AG04450 (cell line): ENCODE measurements at regions not wholly inside any gene's neighbourhood (a gene's known extent, or its start where the extent isn't known, plus 50 kb on each side); places are given as distances from the start of the nearest gene placed in this dataset.

Experiments
- CTCF ChIA-PET: fragments of 300-600, 350-600 bp; formaldehyde crosslinking; extraction: SDS; loops from one replicate; lab custom pipeline; 2022; ENCODE audit warnings: antibody characterized with exemption, inconsistent platforms; lab: Charles Lee
- POLR2A ChIA-PET: fragments of 350-600 bp; formaldehyde crosslinking; extraction: SDS; loops from one replicate; lab custom pipeline; 2021; ENCODE audit warnings: antibody characterized with exemption, inconsistent platforms; lab: Yijun Ruan, JAX
- DNase-seq: peaks from one replicate; pipeline ENCODE4 v3.0.0-alpha.2; 2011; ENCODE audit warnings: low read depth, low spot score
- H3K27ac ChIP-seq: one replicate; pipeline ENCODE4 v1.5.1; 2012; ENCODE audit warnings: low read depth, low read length, control low read depth
- H3K27me3 ChIP-seq: one replicate; pipeline ENCODE4 v1.6.0; 2012; ENCODE audit warnings: low read length; ENCODE audit not compliant: control insufficient read depth, insufficient read depth
- H3K4me3 ChIP-seq: 2 replicates; pipeline ENCODE4 v1.5.1; 2011; ENCODE audit warnings: mild to moderate bottlenecking, low read depth, low read length, control low read depth
- H3K9me3 ChIP-seq: 2 replicates; pipeline ENCODE4 v1.5.1; 2012; ENCODE audit warnings: low read length; ENCODE audit not compliant: control insufficient read depth, insufficient read depth
- TF ChIP-seq, protein P1 (sequence below): IDR thresholded peaks from 2 replicates; pipeline ENCODE4 v1.5.1; 2011; ENCODE audit warnings: low read depth, low read length, control low read depth, inconsistent platforms

DNA sequence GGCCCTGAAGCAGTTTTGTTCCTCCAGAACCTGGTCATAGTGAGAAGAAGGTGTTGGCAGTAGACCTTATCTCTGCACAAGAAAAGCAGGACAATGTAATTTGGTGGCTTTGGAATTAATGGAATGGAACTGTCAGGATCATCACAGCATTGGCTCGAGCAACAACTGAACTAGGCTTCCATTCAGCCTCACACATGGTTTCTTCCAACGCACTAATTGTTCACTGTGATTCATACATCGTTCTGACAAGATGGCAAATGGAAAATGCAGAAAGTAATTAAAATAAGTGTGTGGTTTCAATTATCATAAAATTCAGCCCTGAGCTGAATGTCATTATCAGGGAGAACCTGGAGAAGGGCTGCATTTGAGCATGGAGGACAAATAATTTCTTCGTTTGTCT, 80.6 kb downstream of the MFSD1 start:
- H3K27me3 ChIP-seq = no peaks in the 10 kb centered on the region

DNA sequence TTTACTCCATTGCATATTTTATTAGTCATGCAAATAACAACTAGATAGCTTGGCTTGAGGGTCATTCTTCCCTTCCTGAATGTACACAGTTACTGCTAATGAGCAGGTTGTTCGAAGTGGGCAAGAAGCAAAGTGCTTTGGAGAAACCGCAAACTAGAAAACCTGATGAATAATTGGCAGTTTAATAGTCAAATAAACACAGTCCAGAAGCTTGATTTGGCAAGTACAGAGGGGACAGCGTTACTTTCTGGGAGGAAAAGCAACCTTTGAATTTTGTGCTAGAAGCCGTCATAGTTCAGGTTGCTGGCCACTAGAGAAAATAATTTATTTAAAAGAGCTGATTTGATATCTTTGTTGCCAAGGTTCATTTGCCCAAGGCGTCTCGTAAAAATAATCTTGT, 94.9 kb downstream of the MFSD1 start:
- CTCF ChIA-PET = interaction anchor here (1.2 kb wide), 1 partner anchor 363 kb away, joined by 3 read pairs; no protein-coding TSS in a partner anchor
- POLR2A ChIA-PET = no interaction called here
- DNase-seq = no peak

More for the DNA sequence above, 80.6 kb downstream of the MFSD1 start:
- ChIA-PET CTCF (no interaction called here), POLR2A (no interaction called here)
- H3K4me3 ChIP-seq = no peak overlapping the region
- H3K9me3 ChIP-seq = no peaks in the 10 kb centered on the region
- DNase-seq = no peak
- H3K27ac ChIP-seq = no peak overlapping the region
- TF ChIP-seq, protein P1, sequence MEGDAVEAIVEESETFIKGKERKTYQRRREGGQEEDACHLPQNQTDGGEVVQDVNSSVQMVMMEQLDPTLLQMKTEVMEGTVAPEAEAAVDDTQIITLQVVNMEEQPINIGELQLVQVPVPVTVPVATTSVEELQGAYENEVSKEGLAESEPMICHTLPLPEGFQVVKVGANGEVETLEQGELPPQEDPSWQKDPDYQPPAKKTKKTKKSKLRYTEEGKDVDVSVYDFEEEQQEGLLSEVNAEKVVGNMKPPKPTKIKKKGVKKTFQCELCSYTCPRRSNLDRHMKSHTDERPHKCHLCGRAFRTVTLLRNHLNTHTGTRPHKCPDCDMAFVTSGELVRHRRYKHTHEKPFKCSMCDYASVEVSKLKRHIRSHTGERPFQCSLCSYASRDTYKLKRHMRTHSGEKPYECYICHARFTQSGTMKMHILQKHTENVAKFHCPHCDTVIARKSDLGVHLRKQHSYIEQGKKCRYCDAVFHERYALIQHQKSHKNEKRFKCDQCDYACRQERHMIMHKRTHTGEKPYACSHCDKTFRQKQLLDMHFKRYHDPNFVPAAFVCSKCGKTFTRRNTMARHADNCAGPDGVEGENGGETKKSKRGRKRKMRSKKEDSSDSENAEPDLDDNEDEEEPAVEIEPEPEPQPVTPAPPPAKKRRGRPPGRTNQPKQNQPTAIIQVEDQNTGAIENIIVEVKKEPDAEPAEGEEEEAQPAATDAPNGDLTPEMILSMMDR = no peak

DNA sequence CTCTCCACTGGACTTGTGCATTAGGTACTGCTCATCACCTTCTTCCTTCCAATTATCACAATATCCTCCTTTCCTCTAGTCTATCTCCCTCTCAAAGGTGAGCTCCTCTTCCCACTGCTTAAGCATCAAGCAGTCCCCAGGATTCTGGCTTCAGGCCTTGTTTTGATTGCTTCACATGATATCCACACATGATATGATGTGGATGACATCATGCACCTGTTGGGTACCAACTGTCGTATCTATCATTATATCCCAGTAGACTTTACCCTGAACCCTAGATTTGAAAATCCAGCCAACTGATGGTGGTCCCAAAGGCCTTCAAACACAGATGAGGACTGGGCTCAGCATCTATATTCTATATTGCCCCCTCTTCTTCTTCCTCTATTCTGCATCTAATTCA, 104.9 kb downstream of the MFSD1 start:
- Histone ChIP-seq H3K4me3 (no peak overlapping the region), H3K27me3 (no peaks in the 10 kb centered on the region), H3K27ac (no peak overlapping the region), H3K9me3 (no peaks in the 10 kb centered on the region)
- ChIA-PET POLR2A (no interaction called here), CTCF (no interaction called here)
- no peak for DNase-seq
- TF ChIP-seq, protein P1 = no peak

More for the DNA sequence above, 94.9 kb downstream of the MFSD1 start:
- no peaks in the 10 kb centered on the region for H3K9me3 ChIP-seq
- H3K27ac ChIP-seq = no peak overlapping the region
- no peaks in the 10 kb centered on the region for H3K27me3 ChIP-seq
- TF ChIP-seq, protein P1 = no peak
- H3K4me3 ChIP-seq = no peak overlapping the region

DNA sequence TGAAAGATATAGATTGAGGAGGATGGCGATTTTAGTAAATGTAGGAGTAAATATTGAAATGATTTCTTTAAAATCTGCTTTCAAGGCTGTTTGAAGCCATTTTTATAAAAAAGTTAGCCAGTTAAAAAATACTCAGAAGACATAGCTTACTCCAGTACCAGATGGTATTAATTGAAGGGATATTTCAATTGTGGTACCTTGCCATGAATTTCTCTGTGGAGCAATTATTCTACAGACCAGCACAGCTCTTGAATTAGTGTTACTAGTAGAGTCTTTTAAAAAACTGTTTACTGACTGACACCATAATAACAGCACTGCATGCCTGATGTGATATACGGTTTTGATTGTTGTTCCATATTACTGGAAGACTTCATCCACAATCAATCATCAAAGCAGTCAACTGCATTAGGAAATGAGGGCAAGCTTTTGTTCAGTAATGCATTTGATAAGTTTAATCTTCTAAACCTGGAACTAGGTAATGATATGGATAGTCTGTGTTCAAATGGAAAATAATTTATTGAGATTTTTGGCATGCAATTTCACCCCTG, 106.4 kb downstream of the MFSD1 start:
- TF ChIP-seq, protein P1 = no peak
- H3K4me3 ChIP-seq = no peak overlapping the region
- H3K27me3 ChIP-seq = no peaks in the 10 kb centered on the region
- DNase-seq = no peak
- CTCF ChIA-PET = interaction anchor here (0.9 kb wide), 1 partner anchor 351 kb away, joined by 3 read pairs; no protein-coding TSS in a partner anchor
- H3K9me3 ChIP-seq = no peaks in the 10 kb centered on the region
- H3K27ac ChIP-seq = no peak overlapping the region
- POLR2A ChIA-PET = no interaction called here

DNA sequence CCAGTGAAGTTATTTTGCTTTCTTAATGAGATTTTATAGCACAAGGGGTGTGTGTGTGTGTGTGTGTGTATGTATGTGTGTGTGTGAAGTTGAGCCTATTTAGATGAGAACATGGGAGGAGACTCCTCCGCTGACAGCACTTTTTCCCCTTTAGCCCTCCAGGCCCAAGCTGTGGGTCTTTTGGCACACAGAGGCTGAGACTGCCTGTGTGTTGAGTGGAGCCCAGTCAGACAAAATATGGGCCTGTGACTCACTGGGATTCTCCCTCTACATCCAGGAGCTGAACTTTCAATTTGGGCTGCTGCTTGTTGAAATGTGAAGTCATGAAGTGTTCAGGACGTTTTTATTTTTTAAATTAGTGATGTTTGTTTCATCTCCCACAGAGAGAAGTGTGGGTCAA, 108.0 kb downstream of the MFSD1 start:
- TF ChIP-seq, protein P1 = no peak
- no peaks in the 10 kb centered on the region for H3K27me3 ChIP-seq
- CTCF ChIA-PET = interaction anchor here (0.7 to 1.5 kb wide), 3 partner anchors 348 to 577 kb away, joined by 4 to 6 read pairs (median 4); no protein-coding TSS in a partner anchor
- H3K4me3 ChIP-seq = no peak overlapping the region
- H3K9me3 ChIP-seq = no peaks in the 10 kb centered on the region
- POLR2A ChIA-PET = no interaction called here
- no peak overlapping the region for H3K27ac ChIP-seq
- no peak for DNase-seq
